Fibroblast of the aortic adventitia (primary cell): ENCODE measurements at regions not wholly inside any gene's neighbourhood (a gene's known extent, or its start where the extent isn't known, plus 50 kb on each side); places are given as distances from the start of the nearest gene placed in this dataset.

Experiments
- DNase-seq: peaks from one replicate; pipeline ENCODE4 v3.0.0-alpha.2; 2010; ENCODE audit warnings: low read depth
- H3K4me3 ChIP-seq: 2 replicates; pipeline ENCODE4 v1.5.1; 2011; ENCODE audit warnings: low read depth, mild to moderate bottlenecking, control low read depth, low read length, moderate library complexity
- TF ChIP-seq, protein P1 (sequence below): IDR thresholded peaks from 2 replicates; pipeline ENCODE4 v1.5.1; 2011; ENCODE audit warnings: mild to moderate bottlenecking, low read length, control low read depth, inconsistent platforms; ENCODE audit not compliant: insufficient read depth

DNA sequence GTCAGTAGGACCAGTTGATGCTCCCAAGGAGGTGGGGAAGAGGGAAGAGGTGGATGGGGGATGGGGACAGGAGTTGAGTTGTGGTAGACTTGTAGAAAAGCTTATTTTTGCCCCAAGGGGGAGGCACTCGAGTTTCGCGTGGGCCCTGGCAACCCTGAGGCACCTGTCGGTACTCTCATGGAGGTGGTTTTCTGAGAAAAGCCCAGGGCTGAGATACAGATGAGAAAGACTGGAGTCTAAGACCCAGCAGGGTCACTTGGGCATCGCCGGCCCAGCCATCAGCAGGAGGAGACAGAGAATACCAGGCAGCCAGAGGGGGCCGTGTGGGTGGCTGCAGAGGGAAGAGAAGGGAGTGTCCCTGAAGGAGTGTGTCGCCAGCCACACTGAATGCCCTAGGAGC lies 57.7 kb upstream of the HPCAL1 start:
- H3K4me3 ChIP-seq: no peak overlapping the region
- no peak for DNase-seq
- TF ChIP-seq, protein P1, sequence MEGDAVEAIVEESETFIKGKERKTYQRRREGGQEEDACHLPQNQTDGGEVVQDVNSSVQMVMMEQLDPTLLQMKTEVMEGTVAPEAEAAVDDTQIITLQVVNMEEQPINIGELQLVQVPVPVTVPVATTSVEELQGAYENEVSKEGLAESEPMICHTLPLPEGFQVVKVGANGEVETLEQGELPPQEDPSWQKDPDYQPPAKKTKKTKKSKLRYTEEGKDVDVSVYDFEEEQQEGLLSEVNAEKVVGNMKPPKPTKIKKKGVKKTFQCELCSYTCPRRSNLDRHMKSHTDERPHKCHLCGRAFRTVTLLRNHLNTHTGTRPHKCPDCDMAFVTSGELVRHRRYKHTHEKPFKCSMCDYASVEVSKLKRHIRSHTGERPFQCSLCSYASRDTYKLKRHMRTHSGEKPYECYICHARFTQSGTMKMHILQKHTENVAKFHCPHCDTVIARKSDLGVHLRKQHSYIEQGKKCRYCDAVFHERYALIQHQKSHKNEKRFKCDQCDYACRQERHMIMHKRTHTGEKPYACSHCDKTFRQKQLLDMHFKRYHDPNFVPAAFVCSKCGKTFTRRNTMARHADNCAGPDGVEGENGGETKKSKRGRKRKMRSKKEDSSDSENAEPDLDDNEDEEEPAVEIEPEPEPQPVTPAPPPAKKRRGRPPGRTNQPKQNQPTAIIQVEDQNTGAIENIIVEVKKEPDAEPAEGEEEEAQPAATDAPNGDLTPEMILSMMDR: no peak

DNA sequence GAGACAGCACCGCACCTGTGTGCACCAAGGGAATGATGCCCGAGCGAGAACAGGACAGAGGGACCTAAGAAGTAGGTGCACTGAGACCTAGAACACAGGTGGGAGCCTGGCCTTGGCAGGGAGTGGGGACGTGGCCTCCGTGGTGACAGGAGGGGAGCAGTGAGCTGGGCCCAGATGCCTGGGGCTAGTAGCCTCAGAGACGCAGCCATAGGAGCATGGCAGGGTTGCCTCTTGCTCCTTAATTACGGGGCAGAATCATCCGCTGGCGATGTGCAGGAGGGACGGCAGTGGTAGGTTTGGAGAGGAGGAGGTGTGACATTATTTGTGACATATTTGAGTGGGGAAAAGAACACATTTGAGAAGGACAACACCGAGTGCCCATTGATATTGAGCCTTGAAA lies 57.0 kb upstream of the HPCAL1 start:
- DNase-seq: no peak
- H3K4me3 ChIP-seq: no peak overlapping the region
- TF ChIP-seq, protein P1: no peak

DNA sequence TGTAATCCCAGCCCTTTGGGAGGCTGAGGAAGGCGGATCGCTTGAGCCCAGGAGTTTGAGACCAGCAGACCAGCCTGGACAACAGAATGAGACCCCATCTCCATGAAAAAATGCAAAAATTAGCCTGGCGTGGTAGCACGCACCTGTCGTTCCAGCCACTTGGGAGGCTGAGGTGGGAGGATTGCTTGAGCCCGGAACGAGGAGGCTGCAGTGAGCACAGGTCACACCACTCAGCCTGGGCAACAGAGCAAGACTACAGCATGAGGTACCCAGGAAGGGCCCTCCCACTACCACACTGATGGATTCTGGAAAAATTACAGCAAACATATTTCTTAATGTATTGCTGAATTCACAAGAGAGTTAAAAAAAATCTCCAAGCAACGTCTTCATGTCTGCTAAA lies 56.3 kb upstream of the HPCAL1 start:
- TF ChIP-seq, protein P1: no peak
- DNase-seq: no peak
- H3K4me3 ChIP-seq: no peak overlapping the region

DNA sequence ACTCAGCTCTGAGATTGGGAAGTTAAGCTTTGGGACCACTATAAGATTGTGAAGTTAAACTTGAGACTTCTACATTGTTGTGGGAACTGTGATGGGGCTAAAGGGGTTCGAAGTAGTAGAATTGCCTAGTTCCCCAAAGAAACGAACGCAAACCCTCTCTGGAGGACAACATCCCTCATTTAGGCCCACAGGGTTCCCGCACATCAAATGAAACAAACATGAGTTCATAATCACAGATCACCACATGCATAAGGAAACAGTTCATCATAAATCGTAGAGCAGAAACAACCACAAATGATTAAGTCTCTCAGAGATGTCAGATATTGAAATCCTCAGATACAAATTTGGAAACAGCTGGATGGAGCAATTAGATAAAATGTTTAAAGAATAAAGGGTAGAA lies 55.9 kb upstream of the HPCAL1 start:
- no peak overlapping the region for H3K4me3 ChIP-seq
- no peak for DNase-seq
- TF ChIP-seq, protein P1: no peak

DNA sequence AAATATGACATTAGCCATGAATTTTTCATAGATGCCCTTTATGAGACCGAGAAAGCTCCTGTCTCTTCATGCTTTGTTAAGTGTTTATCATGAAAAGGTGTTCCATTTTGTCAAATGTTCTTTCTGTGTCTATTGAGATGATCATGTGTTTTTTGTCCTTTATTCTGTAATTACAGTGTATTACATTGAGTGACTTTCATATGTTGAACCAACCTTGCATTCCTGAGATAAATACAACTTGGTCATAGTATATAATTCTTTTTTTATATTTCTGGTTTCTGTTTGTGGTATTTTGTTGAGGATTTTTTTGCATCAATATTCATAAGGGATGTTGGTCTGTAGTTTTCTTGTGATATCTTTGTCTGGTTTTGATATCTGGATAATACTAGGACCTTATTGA lies 52.9 kb upstream of the HPCAL1 start:
- H3K4me3 ChIP-seq: no peak overlapping the region
- DNase-seq: no peak
- TF ChIP-seq, protein P1: no peak

DNA sequence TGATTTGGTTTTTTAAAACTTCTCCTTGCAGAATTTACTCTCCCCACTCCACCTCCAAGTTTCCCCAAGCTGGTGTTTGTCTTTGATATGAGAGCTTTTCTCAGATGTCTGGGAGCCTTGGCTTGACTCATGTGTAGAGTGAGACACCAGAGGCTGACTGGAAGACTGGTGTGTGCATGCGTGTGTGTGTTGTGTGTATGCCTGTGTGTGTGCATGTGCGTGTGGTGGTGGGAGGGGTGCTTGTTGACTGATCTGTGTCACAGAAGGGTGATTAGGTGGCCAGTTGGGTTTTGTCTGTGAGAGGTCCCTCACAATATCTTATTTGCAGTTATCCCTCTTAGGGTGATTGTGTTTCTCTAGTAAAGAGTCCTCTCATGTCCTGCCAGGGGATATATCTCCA lies 50.5 kb upstream of the HPCAL1 start:
- H3K4me3 ChIP-seq: no peak overlapping the region
- TF ChIP-seq, protein P1: no peak
- DNase-seq: no peak

DNA sequence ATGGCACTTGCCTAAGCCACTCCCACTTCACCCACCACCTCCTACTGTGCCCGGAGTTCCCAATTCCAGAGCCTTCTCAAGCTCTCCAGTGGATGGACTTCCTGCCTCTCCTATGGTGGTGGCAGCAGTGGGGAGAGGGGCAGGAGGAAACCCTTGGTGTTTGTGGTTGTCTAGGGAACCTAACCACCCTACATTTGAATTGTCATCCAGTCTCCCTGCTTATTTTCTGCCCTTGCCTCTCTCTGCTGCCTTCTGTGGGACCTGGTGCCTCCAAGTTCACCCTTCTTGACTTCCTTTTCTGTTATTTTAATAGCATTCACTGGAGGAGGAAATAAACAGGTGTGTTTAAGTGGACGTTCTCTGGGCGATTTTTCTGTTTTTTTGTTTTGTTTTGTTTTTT lies 50.0 kb upstream of the HPCAL1 start:
- no peak overlapping the region for H3K4me3 ChIP-seq
- TF ChIP-seq, protein P1: no peak
- DNase-seq: no peak
